ENCODE measurements at regions not wholly inside any gene's neighbourhood (a gene's known extent, or its start where the extent isn't known, plus 50 kb on each side); places are given as distances from the start of the nearest gene placed in this dataset.

GRCh38 chr15:95328559-95328958 lies 1001.9 kb upstream of the NR2F2 start:
- no peak for DNase-seq
- peak; percentile 4 for TF ChIP-seq CTCF (IDR thresholded peaks at IDR 0.05; ENCODE audit: partially characterized antibody, unreplicated experiment)
- H3K27me3 Mint-ChIP-seq (ENCODE audit: unreplicated experiment), result peaks cover 5% of the 10 kb centered on the region
- no peaks in the 10 kb centered on the region for H3K4me1 Mint-ChIP-seq (ENCODE audit: low read depth, unreplicated experiment)
- no peaks in the 10 kb centered on the region for H3K36me3 Mint-ChIP-seq (ENCODE audit: unreplicated experiment)
- no peaks in the 10 kb centered on the region for H3K9me3 Mint-ChIP-seq (ENCODE audit: unreplicated experiment)
- no peak overlapping the region for H3K4me3 Mint-ChIP-seq (ENCODE audit: unreplicated experiment)
- no peak overlapping the region for H3K27ac Mint-ChIP-seq (ENCODE audit: unreplicated experiment)

GRCh38 chr15:95329362-95329761 lies 1001.1 kb upstream of the NR2F2 start:
- Mint-ChIP-seq H3K27ac (ENCODE audit: unreplicated experiment) (no peak overlapping the region), H3K36me3 (ENCODE audit: unreplicated experiment) (no peaks in the 10 kb centered on the region), H3K9me3 (ENCODE audit: unreplicated experiment) (no peaks in the 10 kb centered on the region), H3K4me3 (ENCODE audit: unreplicated experiment) (no peak overlapping the region), H3K4me1 (ENCODE audit: low read depth, unreplicated experiment) (no peaks in the 10 kb centered on the region), H3K27me3 (ENCODE audit: unreplicated experiment) (peaks cover 5% of the 10 kb centered on the region)
- no peak for DNase-seq
- TF ChIP-seq CTCF (IDR thresholded peaks at IDR 0.05; ENCODE audit: partially characterized antibody, unreplicated experiment), result no peak

- H3K4me1 Mint-ChIP-seq (ENCODE audit: low read depth, unreplicated experiment), result no peaks in the 10 kb centered on the region
- H3K27ac Mint-ChIP-seq (ENCODE audit: unreplicated experiment), result no peak overlapping the region
- H3K4me3 Mint-ChIP-seq (ENCODE audit: unreplicated experiment), result no peak overlapping the region
- DNase-seq, result no peak
- H3K27me3 Mint-ChIP-seq (ENCODE audit: unreplicated experiment), result no peaks in the 10 kb centered on the region
- H3K9me3 Mint-ChIP-seq (ENCODE audit: unreplicated experiment), result no peaks in the 10 kb centered on the region
- H3K36me3 Mint-ChIP-seq (ENCODE audit: unreplicated experiment), result no peaks in the 10 kb centered on the region
- no peak for TF ChIP-seq CTCF (IDR thresholded peaks at IDR 0.05; ENCODE audit: partially characterized antibody, unreplicated experiment)
Measured at GRCh38 chr15:95341686-95342085, 988.8 kb upstream of the NR2F2 start.

- H3K27ac Mint-ChIP-seq (ENCODE audit: unreplicated experiment), result no peak overlapping the region
- TF ChIP-seq CTCF (IDR thresholded peaks at IDR 0.05; ENCODE audit: partially characterized antibody, unreplicated experiment), result no peak
- no peaks in the 10 kb centered on the region for H3K9me3 Mint-ChIP-seq (ENCODE audit: unreplicated experiment)
- DNase-seq, result no peak
- H3K36me3 Mint-ChIP-seq (ENCODE audit: unreplicated experiment), result no peaks in the 10 kb centered on the region
- H3K4me3 Mint-ChIP-seq (ENCODE audit: unreplicated experiment), result no peak overlapping the region
- no peaks in the 10 kb centered on the region for H3K4me1 Mint-ChIP-seq (ENCODE audit: low read depth, unreplicated experiment)
- H3K27me3 Mint-ChIP-seq (ENCODE audit: unreplicated experiment), result no peaks in the 10 kb centered on the region
Measured at GRCh38 chr15:95345867-95346266, 984.6 kb upstream of the NR2F2 start.

- Mint-ChIP-seq H3K9me3 (ENCODE audit: unreplicated experiment) (no peaks in the 10 kb centered on the region), H3K36me3 (ENCODE audit: unreplicated experiment) (no peaks in the 10 kb centered on the region)
- TF ChIP-seq CTCF (IDR thresholded peaks at IDR 0.05; ENCODE audit: partially characterized antibody, unreplicated experiment), result no peak
Measured at GRCh38 chr15:95346721-95347475, 983.6 kb upstream of the NR2F2 start.

More at GRCh38 chr15:95346721-95347475, 983.6 kb upstream of the NR2F2 start:
- no peak overlapping the region for H3K27ac Mint-ChIP-seq (ENCODE audit: unreplicated experiment)
- no peak for DNase-seq
- H3K4me1 Mint-ChIP-seq (ENCODE audit: low read depth, unreplicated experiment), result no peaks in the 10 kb centered on the region
- H3K27me3 Mint-ChIP-seq (ENCODE audit: unreplicated experiment), result no peaks in the 10 kb centered on the region
- no peak overlapping the region for H3K4me3 Mint-ChIP-seq (ENCODE audit: unreplicated experiment)

Measured in glutamatergic neuron (in vitro differentiated cells).